Skeletal muscle tissue (tissue), 3 donors: ENCODE measurements at regions not wholly inside any gene's neighbourhood (a gene's known extent, or its start where the extent isn't known, plus 50 kb on each side); places are given as distances from the start of the nearest gene placed in this dataset.

ENCODE experiments used
- H3K27ac ChIP-seq: one replicate; pipeline ENCODE4 v1.7.0; 2013; ENCODE audit warnings: mild to moderate bottlenecking, low read depth, low read length, inconsistent platforms
- H3K27me3 ChIP-seq, 3 donors: one replicate each; pipeline ENCODE4 v1.7.0; 2013; ENCODE audit warnings: low read length in 3 of 3; ENCODE audit not compliant: control insufficient read depth in 3 of 3, insufficient read depth in 3 of 3
- H3K36me3 ChIP-seq, 3 donors: one replicate each; pipeline ENCODE4 v1.7.0; 2013; ENCODE audit warnings: low read length in 3 of 3; ENCODE audit not compliant: control insufficient read depth in 3 of 3, insufficient read depth in 3 of 3
- H3K4me1 ChIP-seq, 3 donors: one replicate each; pipeline ENCODE4 v1.7.0; 2013; ENCODE audit warnings: low read length in 3 of 3, mild to moderate bottlenecking in 3 of 3; ENCODE audit not compliant: control insufficient read depth in 3 of 3, insufficient read depth in 3 of 3
- H3K4me3 ChIP-seq, 3 donors: one replicate each; pipeline ENCODE4 v1.7.0; 2013; ENCODE audit warnings: low read length in 3 of 3
- H3K9ac ChIP-seq, 3 donors: one replicate each; pipeline ENCODE4 v1.7.0; 2013; ENCODE audit warnings: low read length in 3 of 3, mild to moderate bottlenecking in 3 of 3, moderate library complexity in 2 of 3, low read depth in 1 of 3
- H3K9me3 ChIP-seq, 3 donors: one replicate each; pipeline ENCODE4 v1.7.0; 2013; ENCODE audit warnings: low read length in 3 of 3; ENCODE audit not compliant: control insufficient read depth in 3 of 3
- donor health status: Osteomylitis.

- H3K9ac ChIP-seq = no peak overlapping the region
- H3K9me3 ChIP-seq = no peaks in the 10 kb centered on the region
- H3K36me3 ChIP-seq = no peaks in the 10 kb centered on the region
- H3K4me3 ChIP-seq = no peak overlapping the region
- H3K27me3 ChIP-seq = no peaks in the 10 kb centered on the region
- H3K4me1 ChIP-seq = no peaks in the 10 kb centered on the region
- H3K27ac ChIP-seq = no peak overlapping the region
Measured at GRCh38 chr15:66832664-66833063, 130.6 kb downstream of the SMAD6 start.

DNA sequence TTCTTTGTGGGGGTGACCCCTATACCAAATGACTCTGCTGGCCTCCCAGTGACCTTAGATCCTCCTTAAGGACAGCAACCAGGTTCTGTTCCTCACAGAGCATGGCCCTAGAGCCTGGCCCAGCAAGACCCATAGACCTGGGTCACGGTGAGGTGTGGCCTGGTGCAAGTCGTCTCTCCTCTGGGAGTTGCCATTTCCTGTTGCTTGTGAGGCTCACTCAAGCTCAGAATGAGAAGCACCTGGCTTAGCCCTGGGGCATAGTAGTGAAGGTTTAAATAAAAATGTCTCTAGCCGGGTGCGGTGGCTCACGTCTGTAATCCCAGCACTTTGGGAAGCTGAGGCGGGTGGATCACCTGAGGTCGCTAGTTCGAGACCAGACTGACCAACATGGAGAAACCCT lies 131.3 kb downstream of the SMAD6 start:
- Histone ChIP-seq H3K4me1 (no peaks in the 10 kb centered on the region), H3K27ac (no peak overlapping the region), H3K9me3 (no peaks in the 10 kb centered on the region), H3K4me3 (no peak overlapping the region), H3K36me3 (no peaks in the 10 kb centered on the region), H3K9ac (no peak overlapping the region), H3K27me3 (no peaks in the 10 kb centered on the region)

- no peaks in the 10 kb centered on the region for H3K4me1 ChIP-seq
- H3K4me3 ChIP-seq = no peak overlapping the region
- H3K27me3 ChIP-seq = no peaks in the 10 kb centered on the region
- no peaks in the 10 kb centered on the region for H3K9me3 ChIP-seq
- H3K27ac ChIP-seq = no peak overlapping the region
- H3K9ac ChIP-seq = no peak overlapping the region
- no peaks in the 10 kb centered on the region for H3K36me3 ChIP-seq
Measured at GRCh38 chr15:66833803-66834202, 131.8 kb downstream of the SMAD6 start.

GRCh38 chr15:66834881-66835878 lies 133.1 kb downstream of the SMAD6 start:
- H3K4me3 ChIP-seq = no peak overlapping the region
- no peak overlapping the region for H3K27ac ChIP-seq
- no peak overlapping the region for H3K9ac ChIP-seq
- no peaks in the 10 kb centered on the region for H3K27me3 ChIP-seq
- no peaks in the 10 kb centered on the region for H3K9me3 ChIP-seq
- H3K4me1 ChIP-seq = no peaks in the 10 kb centered on the region
- no peaks in the 10 kb centered on the region for H3K36me3 ChIP-seq

GRCh38 chr15:66836231-66837030 lies 134.4 kb downstream of the SMAD6 start:
- H3K27ac ChIP-seq = no peak overlapping the region
- no peak overlapping the region for H3K9ac ChIP-seq
- H3K27me3 ChIP-seq = no peaks in the 10 kb centered on the region

GRCh38 chr15:66838202-66838601 lies 136.2 kb downstream of the SMAD6 start:
- no peaks in the 10 kb centered on the region for H3K27me3 ChIP-seq
- H3K9me3 ChIP-seq = no peaks in the 10 kb centered on the region

More at GRCh38 chr15:66836231-66837030, 134.4 kb downstream of the SMAD6 start:
- no peaks in the 10 kb centered on the region for H3K9me3 ChIP-seq
- H3K4me1 ChIP-seq = peaks cover 0 to 2% (median 0%) of the 10 kb centered on the region in 3 donors
- no peak overlapping the region for H3K4me3 ChIP-seq
- no peaks in the 10 kb centered on the region for H3K36me3 ChIP-seq

GRCh38 chr15:66838671-66839239 lies 136.7 kb downstream of the SMAD6 start:
- H3K36me3 ChIP-seq = no peaks in the 10 kb centered on the region
- H3K9ac ChIP-seq = no peak overlapping the region
- peaks cover 3 to 18% (median 15%) of the 10 kb centered on the region in 3 donors for H3K4me1 ChIP-seq
- no peak overlapping the region for H3K27ac ChIP-seq
- no peak overlapping the region for H3K4me3 ChIP-seq
- no peaks in the 10 kb centered on the region for H3K9me3 ChIP-seq
- no peaks in the 10 kb centered on the region for H3K27me3 ChIP-seq

More at GRCh38 chr15:66838202-66838601, 136.2 kb downstream of the SMAD6 start:
- Histone ChIP-seq H3K9ac (no peak overlapping the region), H3K27ac (no peak overlapping the region), H3K4me3 (no peak overlapping the region), H3K36me3 (no peaks in the 10 kb centered on the region), H3K4me1 (peaks cover 3 to 13% (median 10%) of the 10 kb centered on the region in 3 donors)

- H3K9me3 ChIP-seq = no peaks in the 10 kb centered on the region
- H3K4me1 ChIP-seq = peaks cover 3 to 18% (median 16%) of the 10 kb centered on the region in 3 donors
- H3K4me3 ChIP-seq = no peak overlapping the region
- H3K9ac ChIP-seq = no peak overlapping the region
- no peak overlapping the region for H3K27ac ChIP-seq
- H3K36me3 ChIP-seq = no peaks in the 10 kb centered on the region
- no peaks in the 10 kb centered on the region for H3K27me3 ChIP-seq
Measured at GRCh38 chr15:66839506-66840112, 137.6 kb downstream of the SMAD6 start.

- no peak overlapping the region for H3K9ac ChIP-seq
- no peak overlapping the region for H3K4me3 ChIP-seq
- H3K4me1 ChIP-seq = peaks cover 3 to 18% (median 16%) of the 10 kb centered on the region in 3 donors
- no peak overlapping the region for H3K27ac ChIP-seq
- H3K27me3 ChIP-seq = no peaks in the 10 kb centered on the region
- no peaks in the 10 kb centered on the region for H3K36me3 ChIP-seq
- no peaks in the 10 kb centered on the region for H3K9me3 ChIP-seq
Measured at GRCh38 chr15:66840615-66841390, 138.8 kb downstream of the SMAD6 start.
